ENCODE measurements at regions not wholly inside any gene's neighbourhood (a gene's known extent, or its start where the extent isn't known, plus 50 kb on each side); places are given as distances from the start of the nearest gene placed in this dataset.

DNA sequence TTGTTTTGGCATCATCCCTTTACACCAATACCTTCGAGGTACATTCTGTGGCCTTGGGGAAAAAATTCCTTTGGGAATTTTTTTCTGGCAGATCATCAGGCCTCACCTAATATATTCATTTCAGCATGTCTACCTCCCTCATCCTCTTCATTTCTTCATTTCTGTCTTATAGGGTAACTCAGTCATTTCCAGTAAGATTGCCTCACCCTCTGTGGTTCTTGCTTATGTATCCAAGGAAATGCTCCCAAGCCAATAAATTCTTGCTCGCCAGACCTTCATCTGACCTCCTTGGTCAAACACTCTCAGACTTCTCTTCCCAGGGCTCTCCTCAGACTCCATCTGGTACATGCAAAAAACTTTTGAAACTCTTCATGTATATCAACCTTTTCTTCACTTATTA is 265.6 kb downstream of the TMX3 start:
- no peak for TF ChIP-seq EP300 (IDR thresholded peaks at IDR 0.05; ENCODE audit: borderline replicate concordance in 1 of 2, low read depth in 2 of 2, low read length in 2 of 2)
- no peak for TF ChIP-seq SIX5 (IDR thresholded peaks at IDR 0.05; ENCODE audit: low read depth, low read length)
- TF ChIP-seq USF2 (IDR thresholded peaks at IDR 0.05; ENCODE audit: low read length), result no peak
- TF ChIP-seq POLR2A (IDR thresholded peaks at IDR 0.05; ENCODE audit: control extremely low read depth in 1 of 2, low read depth in 2 of 2, low read length in 2 of 2), result no peak
- no peak for TF ChIP-seq SIRT6 (IDR thresholded peaks at IDR 0.05; ENCODE audit: low read length)
- TF ChIP-seq CHD2 (IDR thresholded peaks at IDR 0.05; ENCODE audit: low read length), result no peak
- no peak for TF ChIP-seq CEBPB (IDR thresholded peaks at IDR 0.05; ENCODE audit: low read depth, low read length)
- TF ChIP-seq SRF (IDR thresholded peaks at IDR 0.05; ENCODE audit: low read depth, low read length), result no peak
- no peak for TF ChIP-seq HDAC2 (IDR thresholded peaks at IDR 0.05; ENCODE audit: borderline replicate concordance in 1 of 2, low read depth in 2 of 2, low read length in 2 of 2)
- TF ChIP-seq SP1 (IDR thresholded peaks at IDR 0.05; ENCODE audit: low read depth, low read length), result no peak
- TF ChIP-seq CTCF (IDR thresholded peaks at IDR 0.05; ENCODE audit: control extremely low read depth in 1 of 3, insufficient read depth in 1 of 3, low read depth in 1 of 3, low read length in 3 of 3), result no peak
- TF ChIP-seq POU5F1 (IDR thresholded peaks at IDR 0.05; ENCODE audit: low read depth, low read length), result no peak
- no peak for TF ChIP-seq MAFK (IDR thresholded peaks at IDR 0.05; ENCODE audit: low read depth, low read length)
